Thoracic aorta (tissue), 2 donors: ENCODE measurements at regions not wholly inside any gene's neighbourhood (a gene's known extent, or its start where the extent isn't known, plus 50 kb on each side); places are given as distances from the start of the nearest gene placed in this dataset.

Experiments used
- ATAC-seq: fragments of 150-250 bp; one replicate; pipeline ENCODE4 v1.8.0; 2017; ENCODE audit warnings: low read depth; ENCODE audit not compliant: insufficient number of reproducible peaks, low FRiP score
- DNase-seq: peaks from one replicate; pipeline ENCODE4 v3.0.0-alpha.2; 2020; ENCODE audit warnings: low spot score
- H3K27ac ChIP-seq, 2 donors: fragments of 200-600 bp; sonication (generic); 1 replicate in 1 of 2; 2 replicates in 1 of 2; pipeline ENCODE4 v1.5.1; 2016; ENCODE audit warnings: mild to moderate bottlenecking in 2 of 2, moderate library complexity in 2 of 2
- H3K27me3 ChIP-seq: fragments of 200-600 bp; sonication (generic); replicated peaks from 2 replicates; pipeline ENCODE4 v1.6.0; 2016; ENCODE audit warnings: mild to moderate bottlenecking; ENCODE audit not compliant: insufficient read depth
- H3K36me3 ChIP-seq: fragments of 200-600 bp; sonication (generic); one replicate; pipeline ENCODE4 v1.5.1; 2016
- H3K4me1 ChIP-seq, 2 donors: fragments of 200-600 bp; sonication (generic); 1 replicate in 1 of 2; 2 replicates in 1 of 2; pipeline versions ENCODE4 v1.5.1 to v1.6.0; 2016; ENCODE audit warnings: low read depth in 2 of 2, mild to moderate bottlenecking in 1 of 2; ENCODE audit not compliant: control insufficient read depth in 1 of 2
- H3K4me3 ChIP-seq: fragments of 200-600 bp; sonication (generic); 2 replicates; pipeline ENCODE4 v1.5.1; 2016; ENCODE audit warnings: mild to moderate bottlenecking
- H3K9me3 ChIP-seq: fragments of 200-600 bp; sonication (generic); 2 replicates; pipeline ENCODE4 v1.5.1; 2016
- TF ChIP-seq, protein P1 (sequence below): fragments of 200-600 bp; sonication (generic); IDR thresholded peaks from one replicate; pipeline ENCODE4 v1.5.1; 2019; ENCODE audit warnings: antibody characterized with exemption

GRCh38 chr6:6725468-6726209 lies 137.1 kb downstream of the LY86 start:
- DNase-seq (no peak), ATAC-seq (no peak)
- H3K27ac ChIP-seq, result peak overlapping the region in 1 of 2 donors; percentile 58
- no peaks in the 10 kb centered on the region for H3K36me3 ChIP-seq
- H3K4me3 ChIP-seq, result peak overlapping the region; percentile 76
- H3K4me1 ChIP-seq, result peaks cover 9 to 18% of the 10 kb centered on the region in 2 donors
- TF ChIP-seq, protein P1, sequence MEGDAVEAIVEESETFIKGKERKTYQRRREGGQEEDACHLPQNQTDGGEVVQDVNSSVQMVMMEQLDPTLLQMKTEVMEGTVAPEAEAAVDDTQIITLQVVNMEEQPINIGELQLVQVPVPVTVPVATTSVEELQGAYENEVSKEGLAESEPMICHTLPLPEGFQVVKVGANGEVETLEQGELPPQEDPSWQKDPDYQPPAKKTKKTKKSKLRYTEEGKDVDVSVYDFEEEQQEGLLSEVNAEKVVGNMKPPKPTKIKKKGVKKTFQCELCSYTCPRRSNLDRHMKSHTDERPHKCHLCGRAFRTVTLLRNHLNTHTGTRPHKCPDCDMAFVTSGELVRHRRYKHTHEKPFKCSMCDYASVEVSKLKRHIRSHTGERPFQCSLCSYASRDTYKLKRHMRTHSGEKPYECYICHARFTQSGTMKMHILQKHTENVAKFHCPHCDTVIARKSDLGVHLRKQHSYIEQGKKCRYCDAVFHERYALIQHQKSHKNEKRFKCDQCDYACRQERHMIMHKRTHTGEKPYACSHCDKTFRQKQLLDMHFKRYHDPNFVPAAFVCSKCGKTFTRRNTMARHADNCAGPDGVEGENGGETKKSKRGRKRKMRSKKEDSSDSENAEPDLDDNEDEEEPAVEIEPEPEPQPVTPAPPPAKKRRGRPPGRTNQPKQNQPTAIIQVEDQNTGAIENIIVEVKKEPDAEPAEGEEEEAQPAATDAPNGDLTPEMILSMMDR, result no peak
- no peaks in the 10 kb centered on the region for H3K27me3 ChIP-seq
- H3K9me3 ChIP-seq, result no peaks in the 10 kb centered on the region

GRCh38 chr6:6728169-6728941 lies 139.8 kb downstream of the LY86 start:
- Histone ChIP-seq H3K9me3 (no peaks in the 10 kb centered on the region), H3K4me1 (peaks cover 9 to 18% of the 10 kb centered on the region in 2 donors), H3K27me3 (no peaks in the 10 kb centered on the region), H3K4me3 (no peak overlapping the region), H3K27ac (no peak overlapping the region), H3K36me3 (no peaks in the 10 kb centered on the region)
- TF ChIP-seq, protein P1, result no peak
- DNase-seq (no peak), ATAC-seq (no peak)

GRCh38 chr6:6729971-6730370 lies 141.5 kb downstream of the LY86 start:
- Histone ChIP-seq H3K9me3 (no peaks in the 10 kb centered on the region), H3K27me3 (no peaks in the 10 kb centered on the region), H3K27ac (no peak overlapping the region), H3K4me3 (no peak overlapping the region), H3K4me1 (peaks cover 5 to 6% of the 10 kb centered on the region in 2 donors), H3K36me3 (no peaks in the 10 kb centered on the region)
- no peak for DNase-seq
- ATAC-seq, result no peak
- TF ChIP-seq, protein P1, result no peak

DNA sequence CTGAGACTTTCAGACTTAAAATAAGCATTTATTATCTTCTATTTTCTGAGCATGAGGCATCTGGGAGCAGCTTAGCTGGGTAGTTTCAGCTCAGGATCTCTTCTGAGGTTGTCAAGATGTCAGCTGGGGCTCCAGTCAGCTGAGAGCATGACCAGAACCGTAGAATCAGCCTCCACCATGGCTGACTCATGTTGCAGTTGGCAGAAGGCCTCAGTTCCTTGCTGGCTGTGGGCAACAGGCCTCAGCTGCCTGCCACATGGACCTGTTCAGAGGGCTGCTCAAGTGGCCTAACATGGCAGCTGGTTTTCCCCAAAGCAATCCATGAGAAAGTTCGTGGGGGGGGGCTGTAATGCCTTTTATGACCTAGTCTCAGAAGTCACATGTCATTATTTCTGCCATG lies 142.3 kb downstream of the LY86 start:
- no peaks in the 10 kb centered on the region for H3K4me1 ChIP-seq
- ATAC-seq, result no peak
- TF ChIP-seq, protein P1, result no peak
- no peak for DNase-seq
- no peaks in the 10 kb centered on the region for H3K9me3 ChIP-seq
- H3K36me3 ChIP-seq, result no peaks in the 10 kb centered on the region
- no peak overlapping the region for H3K4me3 ChIP-seq
- H3K27me3 ChIP-seq, result no peaks in the 10 kb centered on the region
- H3K27ac ChIP-seq, result no peak overlapping the region
